GM13977 (cell line): ENCODE measurements at regions not wholly inside any gene's neighbourhood (a gene's known extent, or its start where the extent isn't known, plus 50 kb on each side); places are given as distances from the start of the nearest gene placed in this dataset.

Experiments
- DNase-seq: peaks from one replicate; pipeline ENCODE4 v3.0.0; 2012; ENCODE audit warnings: low spot score
- CTCF ChIP-seq: IDR thresholded peaks from 2 replicates; pipeline ENCODE4 v1.5.1; 2012; ENCODE audit warnings: mild to moderate bottlenecking, control low read depth; ENCODE audit not compliant: insufficient read depth; ENCODE audit errors: extremely low read depth, missing control alignments
- in situ Hi-C: fragments of 300-500 bp; cut with MboI; formaldehyde crosslinking; loops from one replicate; pipeline ENCODE4 v1.12.0; 2022; ENCODE audit warnings: low sequenced_read_pairs, low pct_unique_long_range_greater_than_20kb, mixed read lengths, inconsistent platforms; ENCODE audit not compliant: unreplicated experiment

- TF ChIP-seq CTCF = no peak
- in situ Hi-C loops = no loop called here
- DNase-seq = no peak
Measured at GRCh38 chr4:67366311-67366861, 178.9 kb downstream of the CENPC start.

GRCh38 chr4:67365661-67366245, 179.6 kb downstream of the CENPC start:
- no peak for DNase-seq
- TF ChIP-seq CTCF = no peak
- in situ Hi-C loops = no loop called here

- in situ Hi-C loops = no loop called here
- no peak for DNase-seq
- no peak for TF ChIP-seq CTCF
Measured at GRCh38 chr4:67355806-67356205, 189.5 kb downstream of the CENPC start.

- in situ Hi-C loops = no loop called here
- DNase-seq = no peak
- TF ChIP-seq CTCF = no peak
Measured at GRCh38 chr4:67346654-67347053, 198.6 kb downstream of the CENPC start.

- in situ Hi-C loops = no loop called here
- no peak for DNase-seq
- no peak for TF ChIP-seq CTCF
Measured at GRCh38 chr4:67344594-67345380, 200.5 kb downstream of the CENPC start.

DNA sequence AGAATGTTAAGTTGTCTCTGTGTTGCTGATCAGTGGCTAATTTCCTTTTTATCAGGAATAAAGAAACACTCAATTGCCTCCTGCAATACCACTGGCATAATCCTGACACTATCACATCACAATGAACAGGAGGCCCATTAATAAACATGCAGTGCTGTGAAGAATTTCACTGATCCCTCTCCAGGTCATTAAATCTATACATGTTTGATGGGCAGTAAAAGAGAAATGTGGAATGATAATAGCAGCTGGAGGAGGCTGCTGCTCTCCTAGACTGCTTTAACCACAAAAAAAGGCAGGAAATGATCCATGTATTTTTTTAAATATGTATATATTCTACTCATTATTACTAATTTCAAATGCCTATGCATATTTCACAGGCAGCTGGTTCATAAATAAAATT, 202.1 kb downstream of the CENPC start:
- DNase-seq = no peak
- in situ Hi-C loops = no loop called here
- TF ChIP-seq CTCF = no peak
